Sigmoid colon (tissue), 6 donors: ENCODE measurements at regions not wholly inside any gene's neighbourhood (a gene's known extent, or its start where the extent isn't known, plus 50 kb on each side); places are given as distances from the start of the nearest gene placed in this dataset.

Experiments
- DNase-seq: peaks from one replicate; pipeline ENCODE4 v3.0.0-alpha.2; 2019
- H3K27ac ChIP-seq, 4 donors: fragments of 200-600 bp; sonication (generic); one replicate each; pipeline ENCODE4 v1.5.1; 2016 to 2019; ENCODE audit warnings: mild to moderate bottlenecking in 1 of 4
- H3K27me3 ChIP-seq, 3 donors: fragments of 200-600 bp; sonication (generic); one replicate each; pipeline ENCODE4 v1.5.1; 2019; ENCODE audit warnings: mild to moderate bottlenecking in 1 of 3
- H3K36me3 ChIP-seq, 4 donors: fragments of 200-600 bp; sonication (generic); one replicate each; pipeline ENCODE4 v1.5.1; 2016 to 2019
- H3K4me1 ChIP-seq, 4 donors: fragments of 200-600 bp; sonication (generic); one replicate each; pipeline ENCODE4 v1.5.1; 2017 to 2019
- H3K4me3 ChIP-seq, 4 donors: fragments of 200-600 bp; sonication (generic); one replicate each; pipeline ENCODE4 v1.5.1; 2017 to 2019; ENCODE audit warnings: mild to moderate bottlenecking in 2 of 4, moderate library complexity in 1 of 4
- H3K9me3 ChIP-seq, 4 donors: fragments of 200-600 bp in 3 of 4; sonication (generic) in 3 of 4; one replicate each; pipeline versions ENCODE4 v1.5.1 to v1.6.1; 2013 to 2019
- EP300 ChIP-seq, 4 donors: sonication (generic); formaldehyde crosslinking; IDR thresholded peaks; one replicate each; pipeline ENCODE4 v1.6.1; 2017; ENCODE audit warnings: antibody characterized with exemption in 4 of 4
- POLR2A ChIP-seq, 2 donors: fragments of 450-650 bp; IDR thresholded peaks; one replicate each; pipeline ENCODE4 v1.6.1; 2016; ENCODE audit warnings: antibody characterized with exemption in 2 of 2, mild to moderate bottlenecking in 2 of 2, moderate library complexity in 2 of 2
- POLR2AphosphoS5 ChIP-seq, 4 donors: sonication (generic); formaldehyde crosslinking; IDR thresholded peaks; one replicate each; pipeline ENCODE4 v1.6.1; 2017; ENCODE audit warnings: antibody characterized with exemption in 4 of 4
- WGBS, 2 donors: extraction: QIAGEN DNeasy Blood & Tissue Kit; methylation state at CpG; one replicate each; pipeline ENCODE4 v1.1.7; 2013; 5-methylcytosine and 5-hydroxymethylcytosine counted together
- intact Hi-C: fragments of 100-400 bp; cut with DNase I; formaldehyde crosslinking; loops from one replicate; pipeline ENCODE4 v1.15.1; 2023
- TF ChIP-seq, protein P1 (sequence below), 4 experiments: fragments of 450-650 bp in 3 of 4; fragments of 200-600 bp in 1 of 4; IDR thresholded peaks; one replicate each; pipeline ENCODE4 v1.5.1; 2016 to 2019; ENCODE audit warnings: antibody characterized with exemption in 4 of 4, mild to moderate bottlenecking in 3 of 4, moderate library complexity in 2 of 4
- donor health status: healthy with polysubstance abuse.
- donor health status: healthy.

DNA sequence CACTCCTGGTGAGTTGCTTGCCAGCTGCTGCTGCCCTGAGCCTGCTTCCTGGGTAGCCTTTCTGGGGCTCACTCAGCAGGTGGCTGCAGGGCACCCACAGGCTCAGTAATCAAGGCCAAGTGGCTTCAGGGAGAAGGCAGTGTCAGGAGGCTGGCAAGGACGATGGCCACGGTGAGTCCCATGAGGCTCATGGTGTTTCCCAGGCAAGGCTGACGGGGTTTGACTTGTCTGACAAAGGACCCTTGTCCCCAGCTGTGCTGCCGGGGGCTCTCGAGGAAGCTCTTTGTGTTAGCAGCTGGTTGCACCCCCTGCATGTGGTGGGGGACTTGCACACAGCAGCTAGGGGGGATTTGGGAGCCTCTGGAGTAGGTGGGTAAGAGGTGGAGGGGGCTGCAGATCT lies 190.5 kb upstream of the C1orf174 start:
- intact Hi-C loops, result no loop called here
- Histone ChIP-seq H3K4me3 (no peak overlapping the region), H3K4me1 (no peaks in the 10 kb centered on the region), H3K36me3 (no peaks in the 10 kb centered on the region), H3K27ac (no peak overlapping the region), H3K9me3 (peaks cover 0 to 9% (median 7%) of the 10 kb centered on the region in 4 donors), H3K27me3 (no peaks in the 10 kb centered on the region)
- WGBS, 2 donors, result 84 to 86% methylated on average over 5 of the region's 5 CpGs
- peak; percentile 46 for DNase-seq
- TF ChIP-seq EP300 (IDR thresholded peaks at IDR 0.05) (no peak), POLR2A (IDR thresholded peaks at IDR 0.05) (no peak), POLR2AphosphoS5 (IDR thresholded peaks at IDR 0.05) (no peak)
- TF ChIP-seq, protein P1, sequence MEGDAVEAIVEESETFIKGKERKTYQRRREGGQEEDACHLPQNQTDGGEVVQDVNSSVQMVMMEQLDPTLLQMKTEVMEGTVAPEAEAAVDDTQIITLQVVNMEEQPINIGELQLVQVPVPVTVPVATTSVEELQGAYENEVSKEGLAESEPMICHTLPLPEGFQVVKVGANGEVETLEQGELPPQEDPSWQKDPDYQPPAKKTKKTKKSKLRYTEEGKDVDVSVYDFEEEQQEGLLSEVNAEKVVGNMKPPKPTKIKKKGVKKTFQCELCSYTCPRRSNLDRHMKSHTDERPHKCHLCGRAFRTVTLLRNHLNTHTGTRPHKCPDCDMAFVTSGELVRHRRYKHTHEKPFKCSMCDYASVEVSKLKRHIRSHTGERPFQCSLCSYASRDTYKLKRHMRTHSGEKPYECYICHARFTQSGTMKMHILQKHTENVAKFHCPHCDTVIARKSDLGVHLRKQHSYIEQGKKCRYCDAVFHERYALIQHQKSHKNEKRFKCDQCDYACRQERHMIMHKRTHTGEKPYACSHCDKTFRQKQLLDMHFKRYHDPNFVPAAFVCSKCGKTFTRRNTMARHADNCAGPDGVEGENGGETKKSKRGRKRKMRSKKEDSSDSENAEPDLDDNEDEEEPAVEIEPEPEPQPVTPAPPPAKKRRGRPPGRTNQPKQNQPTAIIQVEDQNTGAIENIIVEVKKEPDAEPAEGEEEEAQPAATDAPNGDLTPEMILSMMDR (IDR thresholded peaks at IDR 0.05), result no peak

DNA sequence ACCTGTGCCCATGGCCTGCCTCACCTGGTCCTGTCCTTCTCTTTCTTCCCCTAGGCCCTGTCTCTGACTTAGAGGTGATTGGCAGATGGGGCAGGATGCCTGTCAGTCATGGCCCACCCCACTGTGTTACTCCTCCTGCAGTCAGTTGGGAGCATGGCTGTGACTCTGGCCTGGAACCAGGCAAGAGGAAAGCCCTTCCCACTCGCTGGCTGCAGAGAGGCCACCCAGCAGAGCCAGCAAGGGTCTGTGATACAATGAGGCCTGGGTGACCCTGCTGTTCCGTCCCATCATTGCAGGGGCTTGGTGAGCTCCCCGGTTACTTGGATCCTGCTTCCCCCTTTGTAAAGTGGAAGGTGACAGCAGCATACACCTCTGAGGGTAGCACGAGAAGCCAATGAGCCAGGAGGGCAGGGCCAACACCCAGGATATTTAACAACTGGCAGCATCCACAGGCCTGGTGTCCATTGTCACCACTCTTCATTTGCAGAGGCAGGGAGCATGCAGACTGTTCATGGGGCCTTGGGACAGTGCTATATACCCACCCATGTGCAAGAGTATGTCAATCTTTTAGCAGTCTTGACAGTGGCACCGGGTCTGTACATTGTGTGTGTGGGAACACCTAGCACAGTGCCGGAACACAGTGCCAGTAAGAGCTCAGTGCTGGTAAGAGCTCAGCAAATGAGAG lies 191.0 kb upstream of the C1orf174 start:
- Histone ChIP-seq H3K4me1 (no peaks in the 10 kb centered on the region), H3K4me3 (no peak overlapping the region), H3K9me3 (peaks cover 0 to 11% (median 7%) of the 10 kb centered on the region in 4 donors), H3K36me3 (no peaks in the 10 kb centered on the region), H3K27me3 (no peaks in the 10 kb centered on the region), H3K27ac (no peak overlapping the region)
- WGBS, 2 donors, result 82 to 90% methylated on average over 6 of the region's 6 CpGs
- DNase-seq, result peak; percentile 32
- intact Hi-C loops, result no loop called here
- TF ChIP-seq POLR2A (IDR thresholded peaks at IDR 0.05), result no peak
- no peak for TF ChIP-seq EP300 (IDR thresholded peaks at IDR 0.05)
- TF ChIP-seq POLR2AphosphoS5 (IDR thresholded peaks at IDR 0.05), result no peak
- TF ChIP-seq, protein P1 (IDR thresholded peaks at IDR 0.05), result no peak

DNA sequence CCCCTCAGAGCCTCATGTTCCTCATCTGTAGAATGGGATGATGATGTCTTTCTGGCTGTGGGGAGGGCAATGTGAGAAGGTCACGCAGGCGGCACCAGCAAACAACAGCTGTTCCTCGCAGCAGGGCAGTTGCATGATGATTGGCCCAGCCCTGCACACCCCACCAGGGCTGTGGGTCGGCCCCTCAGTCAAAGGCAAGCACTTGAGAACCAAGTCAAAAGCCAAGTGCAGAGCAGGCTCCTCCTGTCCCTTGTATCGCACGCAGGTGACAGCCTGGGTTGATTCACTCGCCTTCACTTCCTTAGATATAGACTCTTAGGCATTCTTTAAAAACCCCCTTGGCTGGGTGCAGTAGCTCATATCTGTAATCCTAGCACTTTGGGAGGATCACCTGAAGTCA lies 191.9 kb upstream of the C1orf174 start:
- Histone ChIP-seq H3K4me1 (no peaks in the 10 kb centered on the region), H3K27ac (no peak overlapping the region), H3K36me3 (no peaks in the 10 kb centered on the region), H3K27me3 (no peaks in the 10 kb centered on the region), H3K4me3 (no peak overlapping the region), H3K9me3 (peaks cover 0 to 11% (median 7%) of the 10 kb centered on the region in 4 donors)
- TF ChIP-seq POLR2A (IDR thresholded peaks at IDR 0.05), result no peak
- TF ChIP-seq EP300 (IDR thresholded peaks at IDR 0.05), result no peak
- TF ChIP-seq, protein P1 (IDR thresholded peaks at IDR 0.05), result no peak
- TF ChIP-seq POLR2AphosphoS5 (IDR thresholded peaks at IDR 0.05), result no peak
- DNase-seq, result peak; percentile 36
- WGBS, 2 donors, result 84 to 94% methylated on average over 7 of the region's 7 CpGs
- intact Hi-C loops, result no loop called here

DNA sequence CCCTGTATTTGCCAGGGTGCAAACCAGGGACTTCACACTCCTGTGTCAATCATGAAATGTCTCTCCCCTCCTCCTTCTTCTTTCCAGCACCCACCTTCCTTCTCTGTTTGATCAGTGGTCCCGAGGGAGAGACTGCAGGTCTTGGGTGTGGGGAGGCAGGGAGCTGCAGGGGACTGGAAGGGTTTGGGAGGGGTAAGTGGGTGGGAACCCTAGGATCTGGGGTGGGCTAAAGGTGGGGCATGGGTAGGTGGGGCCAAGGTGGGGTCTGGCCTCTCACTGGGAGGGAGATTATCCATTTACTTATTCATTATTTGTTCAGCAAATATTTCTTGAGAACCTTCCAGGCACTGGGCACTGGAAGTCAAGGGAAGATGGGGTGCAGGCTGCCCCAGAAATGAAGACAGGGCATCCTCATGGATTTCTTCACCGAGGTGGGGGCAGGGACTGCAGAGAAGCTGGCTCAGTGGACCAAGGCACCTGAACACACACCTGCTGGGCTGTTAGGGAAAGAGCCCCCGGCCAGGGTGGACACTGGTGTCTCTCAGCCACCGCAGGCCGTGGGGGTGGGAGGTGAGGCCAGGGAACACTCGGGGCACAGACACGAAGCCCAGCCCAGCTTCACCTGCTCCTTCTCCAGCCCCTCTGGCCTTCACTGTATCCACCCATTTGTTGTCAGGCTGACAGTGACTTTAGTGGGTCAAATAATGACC lies 193.9 kb upstream of the C1orf174 start:
- intact Hi-C loops, result no loop called here
- 70 to 82% methylated on average over 7 of the region's 7 CpGs for WGBS, 2 donors
- DNase-seq, result peak; percentile 52
- no peak for TF ChIP-seq POLR2A (IDR thresholded peaks at IDR 0.05)
- no peak for TF ChIP-seq POLR2AphosphoS5 (IDR thresholded peaks at IDR 0.05)
- TF ChIP-seq, protein P1 (IDR thresholded peaks at IDR 0.05), result no peak
- no peak for TF ChIP-seq EP300 (IDR thresholded peaks at IDR 0.05)
- Histone ChIP-seq H3K36me3 (no peaks in the 10 kb centered on the region), H3K9me3 (peaks cover 0 to 11% (median 7%) of the 10 kb centered on the region in 4 donors), H3K4me3 (no peak overlapping the region), H3K27ac (no peak overlapping the region), H3K4me1 (no peaks in the 10 kb centered on the region), H3K27me3 (no peaks in the 10 kb centered on the region)
